ENCODE measurements at regions not wholly inside any gene's neighbourhood (a gene's known extent, or its start where the extent isn't known, plus 50 kb on each side); places are given as distances from the start of the nearest gene placed in this dataset.

GRCh38 chr3:165443664-165444063, 247.5 kb upstream of the SLITRK3 start:
- intact Hi-C loops (cut with DNase I): no loop called here
- TF ChIP-seq POLR2A (IDR thresholded peaks at IDR 0.05) (no peak), CTCF (IDR thresholded peaks at IDR 0.05) (no peak)
- Histone ChIP-seq H3K27me3 (no peaks in the 10 kb centered on the region), H3K4me3 (no peak overlapping the region), H3K4me1 (no peaks in the 10 kb centered on the region), H3K36me3 (replicated peaks in 1 of 2; ENCODE audit: insufficient read depth in 1 of 2, low read depth in 2 of 2) (no peaks in the 10 kb centered on the region), H3K27ac (no peak overlapping the region), H3K9me3 (no peaks in the 10 kb centered on the region)
- ATAC-seq (no peak), DNase-seq (no peak)
- 78 to 95% methylated on average over 1 of the region's 1 CpG for WGBS, 2 donors

GRCh38 chr3:165442061-165442460, 245.9 kb upstream of the SLITRK3 start:
- intact Hi-C loops (cut with DNase I): no loop called here
- no peak overlapping the region for H3K27ac ChIP-seq
- no peak overlapping the region for H3K4me3 ChIP-seq
- no peaks in the 10 kb centered on the region for H3K27me3 ChIP-seq
- TF ChIP-seq CTCF (IDR thresholded peaks at IDR 0.05) (no peak), POLR2A (IDR thresholded peaks at IDR 0.05) (no peak)
- H3K36me3 ChIP-seq (replicated peaks in 1 of 2; ENCODE audit: insufficient read depth in 1 of 2, low read depth in 2 of 2): no peaks in the 10 kb centered on the region
- no peaks in the 10 kb centered on the region for H3K9me3 ChIP-seq
- DNase-seq (no peak), ATAC-seq (no peak)
- no peaks in the 10 kb centered on the region for H3K4me1 ChIP-seq

- no peak for ATAC-seq
- WGBS, 2 donors: 92 to 94% methylated on average over 2 of the region's 2 CpGs
- Histone ChIP-seq H3K27ac (no peak overlapping the region), H3K36me3 (replicated peaks in 1 of 2; ENCODE audit: insufficient read depth in 1 of 2, low read depth in 2 of 2) (no peaks in the 10 kb centered on the region), H3K9me3 (no peaks in the 10 kb centered on the region), H3K27me3 (no peaks in the 10 kb centered on the region), H3K4me3 (no peak overlapping the region), H3K4me1 (no peaks in the 10 kb centered on the region)
- intact Hi-C loops (cut with DNase I): no loop called here
- TF ChIP-seq CTCF (IDR thresholded peaks at IDR 0.05) (no peak), POLR2A (IDR thresholded peaks at IDR 0.05) (no peak)
- no peak for DNase-seq
Measured at GRCh38 chr3:165440380-165440779, 244.2 kb upstream of the SLITRK3 start.

- Histone ChIP-seq H3K4me3 (no peak overlapping the region), H3K27me3 (no peaks in the 10 kb centered on the region), H3K36me3 (replicated peaks in 1 of 2; ENCODE audit: insufficient read depth in 1 of 2, low read depth in 2 of 2) (no peaks in the 10 kb centered on the region), H3K27ac (no peak overlapping the region), H3K9me3 (no peaks in the 10 kb centered on the region), H3K4me1 (no peaks in the 10 kb centered on the region)
- TF ChIP-seq CTCF (IDR thresholded peaks at IDR 0.05) (no peak), POLR2A (IDR thresholded peaks at IDR 0.05) (no peak)
- 23 to 31% methylated on average over 2 of the region's 2 CpGs for WGBS, 2 donors
- intact Hi-C loops (cut with DNase I): no loop called here
- DNase-seq: no peak
- ATAC-seq: no peak
Measured at GRCh38 chr3:165439765-165440164, 243.6 kb upstream of the SLITRK3 start.

- TF ChIP-seq POLR2A (IDR thresholded peaks at IDR 0.05) (no peak), CTCF (IDR thresholded peaks at IDR 0.05) (no peak)
- H3K27me3 ChIP-seq: no peaks in the 10 kb centered on the region
- H3K4me1 ChIP-seq: no peaks in the 10 kb centered on the region
- no peak for DNase-seq
- no peak overlapping the region for H3K4me3 ChIP-seq
- no peaks in the 10 kb centered on the region for H3K36me3 ChIP-seq (replicated peaks in 1 of 2; ENCODE audit: insufficient read depth in 1 of 2, low read depth in 2 of 2)
- 75 to 77% methylated on average over 3 of the region's 3 CpGs for WGBS, 2 donors
- no peak for ATAC-seq
- intact Hi-C loops (cut with DNase I): no loop called here
- H3K27ac ChIP-seq: no peak overlapping the region
- no peaks in the 10 kb centered on the region for H3K9me3 ChIP-seq
Measured at GRCh38 chr3:165434516-165434915, 238.3 kb upstream of the SLITRK3 start.
